HEK293T (cell line): ENCODE measurements at regions not wholly inside any gene's neighbourhood (a gene's known extent, or its start where the extent isn't known, plus 50 kb on each side); places are given as distances from the start of the nearest gene placed in this dataset.

Experiments used
- BHLHE40 ChIP-seq: fragments of 450-650 bp; IDR thresholded peaks from 2 replicates; pipeline ENCODE4 v1.6.1; 2016; ENCODE audit warnings: mild to moderate bottlenecking, moderate library complexity, borderline replicate concordance
- CTBP1 ChIP-seq: fragments of 450-650 bp; IDR thresholded peaks from 2 replicates; pipeline ENCODE4 v1.6.1; 2016; ENCODE audit warnings: borderline replicate concordance
- ELF4 ChIP-seq: fragments of 450-650 bp; IDR thresholded peaks from 2 replicates; pipeline ENCODE4 v1.6.1; 2017; ENCODE audit warnings: antibody characterized with exemption
- FOXA1 ChIP-seq: fragments of 450-650 bp; IDR thresholded peaks from 2 replicates; pipeline ENCODE4 v1.6.1; 2016; ENCODE audit warnings: mild to moderate bottlenecking
- FOXM1 ChIP-seq: fragments of 450-650 bp; IDR thresholded peaks from 2 replicates; pipeline ENCODE4 v1.6.1; 2017; ENCODE audit warnings: mild to moderate bottlenecking, borderline replicate concordance
- SP1 ChIP-seq: fragments of 450-650 bp; IDR thresholded peaks from 2 replicates; pipeline ENCODE4 v1.6.1; 2017
- SUZ12 ChIP-seq: fragments of 450-650 bp; IDR thresholded peaks from 2 replicates; pipeline ENCODE4 v1.6.1; 2016; ENCODE audit warnings: mild to moderate bottlenecking
- TARDBP ChIP-seq: fragments of 450-650 bp; IDR thresholded peaks from 2 replicates; pipeline ENCODE4 v1.6.1; 2016

- no peak for TF ChIP-seq TARDBP
- no peak for TF ChIP-seq SP1
- TF ChIP-seq SUZ12, result no peak
- TF ChIP-seq FOXA1, result no peak
- no peak for TF ChIP-seq BHLHE40
- TF ChIP-seq CTBP1, result no peak
- no peak for TF ChIP-seq ELF4
- no peak for TF ChIP-seq FOXM1
Observed at GRCh38 chr7:124432009-124432578, 333.5 kb downstream of the GPR37 start.
